Cardiac fibroblast (primary cell): ENCODE measurements at regions not wholly inside any gene's neighbourhood (a gene's known extent, or its start where the extent isn't known, plus 50 kb on each side); places are given as distances from the start of the nearest gene placed in this dataset.

Source experiments
- DNase-seq, 2 donors: peaks; one replicate each; pipeline versions ENCODE4 v3.0.0 to v3.0.0-alpha.2; 2010; ENCODE audit warnings: low read depth in 2 of 2
- H3K4me3 ChIP-seq, 2 donors: replicated peaks in 1 of 2; 1 replicate in 1 of 2; 2 replicates in 1 of 2; pipeline ENCODE4 v1.5.1; 2011; ENCODE audit warnings: low read depth in 2 of 2, low read length in 2 of 2, mild to moderate bottlenecking in 2 of 2, moderate library complexity in 1 of 2
- CTCF ChIP-seq: IDR thresholded peaks from one replicate; pipeline ENCODE4 v1.5.1; 2011; ENCODE audit warnings: low read depth, mild to moderate bottlenecking, low read length, inconsistent platforms

- TF ChIP-seq CTCF: no peak
- H3K4me3 ChIP-seq: no peak overlapping the region
- no peak for DNase-seq
These were observed 197.0 kb downstream of the IRF8 start for GRCh38 chr16:86095906-86096485.

GRCh38 chr16:86096850-86097249, 197.9 kb downstream of the IRF8 start:
- no peak for DNase-seq
- TF ChIP-seq CTCF: no peak
- H3K4me3 ChIP-seq: no peak overlapping the region

- DNase-seq: no peak
- TF ChIP-seq CTCF: no peak
- no peak overlapping the region for H3K4me3 ChIP-seq
These were observed 200.4 kb downstream of the IRF8 start for GRCh38 chr16:86099326-86099725.

- no peak for TF ChIP-seq CTCF
- no peak for DNase-seq
- no peak overlapping the region for H3K4me3 ChIP-seq
These were observed 201.5 kb downstream of the IRF8 start for GRCh38 chr16:86100205-86101136.

GRCh38 chr16:86101137-86101896, 202.4 kb downstream of the IRF8 start:
- no peak for DNase-seq
- TF ChIP-seq CTCF: no peak

GRCh38 chr16:86101897-86102157, 202.9 kb downstream of the IRF8 start:
- no peak overlapping the region for H3K4me3 ChIP-seq
- no peak for DNase-seq
- TF ChIP-seq CTCF: no peak

More at GRCh38 chr16:86101137-86101896, 202.4 kb downstream of the IRF8 start:
- no peak overlapping the region for H3K4me3 ChIP-seq
